ENCODE measurements at regions not wholly inside any gene's neighbourhood (a gene's known extent, or its start where the extent isn't known, plus 50 kb on each side); places are given as distances from the start of the nearest gene placed in this dataset.
"Not testable (repeated sequence)": the region's sequence is repeated elsewhere in the genome, so short reads cannot be mapped to it uniquely, and the experiment has no call there.

DNA sequence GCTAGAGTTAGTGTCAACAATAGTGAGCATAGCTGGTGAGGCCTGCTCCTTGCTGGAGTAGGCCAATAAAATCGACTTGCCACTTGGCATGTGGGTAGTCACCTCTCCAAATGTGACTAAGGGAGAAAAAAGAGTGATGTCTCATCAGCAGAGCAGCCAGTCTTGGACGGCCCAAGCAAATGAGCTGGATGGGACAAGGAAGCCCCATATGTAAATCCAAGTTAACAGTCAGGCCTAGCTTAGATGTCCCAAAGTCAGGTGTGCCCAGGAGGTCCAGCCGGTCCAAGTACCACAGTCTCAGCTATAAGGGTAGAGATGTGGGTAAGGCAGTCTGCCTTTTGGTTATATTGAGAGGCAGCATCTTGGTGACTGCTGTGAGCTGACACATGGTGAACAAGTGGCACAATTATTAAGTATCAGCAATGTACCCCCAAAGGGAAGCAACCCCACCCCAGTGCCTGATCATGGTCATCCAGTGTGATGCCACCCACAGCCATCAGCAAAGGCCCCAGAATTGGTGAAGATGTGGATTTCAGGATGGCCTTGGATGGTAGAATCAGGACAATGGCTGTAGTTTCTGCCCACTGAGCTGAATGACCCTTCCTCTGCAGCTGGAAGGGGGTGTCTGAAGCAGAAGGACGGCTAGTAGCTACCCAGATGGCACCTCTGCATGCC, 83.4 kb downstream of the TNFRSF13B start:
- DNase-seq = no peak
- in situ Hi-C loops (cut with MboI; ENCODE audit: low pct_unique_long_range_greater_than_20kb, low sequenced_read_pairs) = no loop called here

- no peak for DNase-seq
- in situ Hi-C loops (cut with MboI; ENCODE audit: low pct_unique_long_range_greater_than_20kb, low sequenced_read_pairs) = no loop called here
These were observed 84.3 kb downstream of the TNFRSF13B start for GRCh38 chr17:16887523-16888095.

GRCh38 chr17:16886655-16887322, 85.1 kb downstream of the TNFRSF13B start:
- in situ Hi-C loops (cut with MboI; ENCODE audit: low pct_unique_long_range_greater_than_20kb, low sequenced_read_pairs) = no loop called here
- no peak for DNase-seq

- DNase-seq; in situ Hi-C loops (cut with MboI; ENCODE audit: low pct_unique_long_range_greater_than_20kb, low sequenced_read_pairs): not testable (repeated sequence)
These were observed 86.7 kb downstream of the TNFRSF13B start for GRCh38 chr17:16885204-16885603.

- in situ Hi-C loops (cut with MboI; ENCODE audit: low pct_unique_long_range_greater_than_20kb, low sequenced_read_pairs) = not testable (repeated sequence)
These were observed 89.0 kb downstream of the TNFRSF13B start for GRCh38 chr17:16882926-16883265.

DNA sequence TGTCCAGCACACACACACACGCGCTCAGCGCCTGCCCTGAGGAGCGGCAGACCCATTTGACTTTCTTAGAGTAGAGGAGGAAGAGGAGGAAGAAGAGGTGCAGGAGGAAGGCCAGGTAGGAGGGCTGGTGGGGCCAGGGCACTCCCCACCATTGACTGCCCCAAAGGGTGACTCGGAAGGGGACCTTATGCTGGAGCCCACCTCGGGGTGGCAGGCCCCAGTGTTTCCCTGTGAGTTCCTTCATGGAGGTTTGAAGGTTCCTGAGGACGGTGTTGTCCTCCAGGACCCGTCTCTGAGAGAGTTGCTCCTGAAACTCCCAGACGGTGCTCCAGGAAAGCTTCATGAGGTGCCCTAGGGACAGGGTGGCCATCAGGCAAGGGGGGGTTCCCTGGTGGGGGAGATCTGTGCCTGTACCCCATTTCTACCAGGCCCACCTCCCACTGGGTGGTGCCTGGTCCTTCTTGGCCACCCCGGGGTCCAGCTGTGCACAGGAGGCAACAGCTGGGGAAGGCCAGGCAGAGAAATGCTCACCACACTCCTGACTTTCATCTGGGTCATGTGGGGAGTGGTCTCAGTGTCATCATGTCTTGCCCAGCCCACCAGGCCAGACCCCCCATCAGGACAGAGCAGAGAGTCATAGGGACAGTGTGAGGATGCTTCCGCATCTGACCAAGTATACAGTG, 89.5 kb downstream of the TNFRSF13B start:
- no peak for DNase-seq
- in situ Hi-C loops (cut with MboI; ENCODE audit: low pct_unique_long_range_greater_than_20kb, low sequenced_read_pairs) = no loop called here

More at GRCh38 chr17:16882926-16883265, 89.0 kb downstream of the TNFRSF13B start:
- DNase-seq = not testable (repeated sequence)

DNA sequence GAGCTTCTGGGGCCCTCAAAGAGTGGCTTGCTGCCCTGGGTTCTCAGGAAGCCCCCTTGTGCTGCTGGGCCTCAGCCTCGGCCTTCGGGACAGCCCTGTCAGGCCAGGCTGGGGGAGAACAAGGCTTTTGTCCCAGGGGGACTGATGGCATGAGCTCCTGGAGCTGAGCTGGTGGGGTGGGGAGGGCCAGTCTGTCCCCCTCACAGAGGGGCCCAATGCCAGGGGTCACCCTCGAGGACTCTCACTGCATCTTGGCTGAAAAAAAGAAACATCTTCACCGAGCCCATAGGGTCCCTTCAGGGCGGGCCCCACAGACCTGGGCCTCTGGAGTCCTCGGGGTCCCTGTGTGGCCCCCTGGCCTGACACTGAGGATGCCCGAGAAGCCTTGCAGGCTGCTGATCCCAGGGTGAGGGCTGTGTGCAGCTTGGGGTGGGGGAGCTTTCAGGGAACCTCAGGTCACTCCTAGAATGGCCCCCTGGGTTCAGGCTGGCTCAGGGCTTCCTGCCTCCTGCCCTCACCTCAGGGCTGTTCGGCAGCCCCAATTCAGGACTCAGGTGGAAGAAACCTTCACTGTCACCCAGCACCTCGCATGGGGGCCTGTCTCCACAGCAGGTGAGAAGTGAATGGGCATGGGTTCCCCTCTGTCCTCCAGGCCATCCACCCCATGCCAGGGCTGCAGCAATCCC, 90.5 kb downstream of the TNFRSF13B start:
- in situ Hi-C loops (cut with MboI; ENCODE audit: low pct_unique_long_range_greater_than_20kb, low sequenced_read_pairs) = no loop called here
- no peak for DNase-seq

DNA sequence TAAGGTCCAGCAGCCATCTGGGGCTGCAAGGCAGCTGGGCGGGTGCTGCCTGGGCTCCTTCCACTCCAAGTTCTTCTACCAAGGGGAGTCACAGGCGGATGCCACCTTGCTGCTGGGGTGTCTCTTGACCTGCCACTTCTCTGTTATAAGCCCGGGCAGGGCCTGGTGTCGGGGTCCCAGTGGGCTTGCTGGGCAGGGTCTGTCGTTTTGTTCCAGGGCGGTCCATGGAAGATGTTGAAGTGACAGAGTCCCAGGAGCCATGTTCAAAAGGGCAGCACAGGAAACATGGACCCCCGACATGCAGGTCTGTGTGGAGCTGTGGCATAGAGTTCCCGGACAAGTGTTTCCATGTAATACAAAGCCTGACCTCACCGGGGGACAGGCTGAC, 91.1 kb downstream of the TNFRSF13B start:
- in situ Hi-C loops (cut with MboI; ENCODE audit: low pct_unique_long_range_greater_than_20kb, low sequenced_read_pairs) = no loop called here

GRCh38 chr17:16880121-16880842, 91.6 kb downstream of the TNFRSF13B start:
- in situ Hi-C loops (cut with MboI; ENCODE audit: low pct_unique_long_range_greater_than_20kb, low sequenced_read_pairs) = no loop called here

More for the DNA sequence above, 91.1 kb downstream of the TNFRSF13B start:
- DNase-seq = no peak

DNA sequence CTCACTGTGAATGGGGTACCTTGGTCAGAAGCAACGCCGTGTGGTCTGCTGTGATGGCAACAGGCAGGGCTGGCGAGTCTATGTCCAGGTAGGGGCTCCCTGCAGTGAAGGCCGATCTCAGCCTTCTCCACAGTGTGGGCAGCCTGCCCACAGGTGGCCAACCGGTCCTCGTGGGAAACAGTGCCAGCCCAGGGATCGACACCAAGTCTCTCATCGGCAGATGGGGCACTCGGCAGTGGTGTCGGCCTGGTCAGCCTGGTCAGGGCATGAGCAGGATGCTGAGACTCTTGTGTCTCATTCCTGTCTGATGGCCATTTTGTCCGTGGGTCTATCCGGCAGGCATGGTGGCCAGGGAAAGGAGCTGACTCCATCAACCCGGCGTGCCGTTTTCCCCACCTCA, 92.2 kb downstream of the TNFRSF13B start:
- DNase-seq = no peak
- in situ Hi-C loops (cut with MboI; ENCODE audit: low pct_unique_long_range_greater_than_20kb, low sequenced_read_pairs) = no loop called here

More at GRCh38 chr17:16880121-16880842, 91.6 kb downstream of the TNFRSF13B start:
- no peak for DNase-seq

- DNase-seq = no peak
- in situ Hi-C loops (cut with MboI; ENCODE audit: low pct_unique_long_range_greater_than_20kb, low sequenced_read_pairs) = no loop called here
These were observed 93.3 kb downstream of the TNFRSF13B start for GRCh38 chr17:16878606-16879005.

DNA sequence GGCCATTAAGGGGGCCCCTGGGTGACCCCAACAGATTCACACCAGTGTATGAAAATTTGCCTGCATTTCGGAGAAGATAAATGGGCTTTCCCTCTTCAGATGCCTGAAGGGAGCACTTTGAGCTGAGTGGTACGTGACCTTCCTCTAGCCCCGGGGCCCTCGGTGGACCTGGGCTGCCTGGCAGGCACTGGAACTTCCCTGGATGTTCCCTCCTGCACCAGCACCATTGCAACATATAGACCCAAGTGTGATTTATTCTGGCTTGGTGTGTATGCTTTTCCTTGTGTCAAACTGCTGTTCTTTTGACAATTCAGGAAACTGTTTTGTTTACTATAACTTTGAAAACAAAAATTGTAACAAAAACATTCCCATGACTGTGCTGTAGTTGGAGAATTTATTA, 93.8 kb downstream of the TNFRSF13B start:
- no peak for DNase-seq
- in situ Hi-C loops (cut with MboI; ENCODE audit: low pct_unique_long_range_greater_than_20kb, low sequenced_read_pairs) = no loop called here

- in situ Hi-C loops (cut with MboI; ENCODE audit: low pct_unique_long_range_greater_than_20kb, low sequenced_read_pairs) = no loop called here
- no peak for DNase-seq
These were observed 94.8 kb downstream of the TNFRSF13B start for GRCh38 chr17:16877099-16877498.

DNA sequence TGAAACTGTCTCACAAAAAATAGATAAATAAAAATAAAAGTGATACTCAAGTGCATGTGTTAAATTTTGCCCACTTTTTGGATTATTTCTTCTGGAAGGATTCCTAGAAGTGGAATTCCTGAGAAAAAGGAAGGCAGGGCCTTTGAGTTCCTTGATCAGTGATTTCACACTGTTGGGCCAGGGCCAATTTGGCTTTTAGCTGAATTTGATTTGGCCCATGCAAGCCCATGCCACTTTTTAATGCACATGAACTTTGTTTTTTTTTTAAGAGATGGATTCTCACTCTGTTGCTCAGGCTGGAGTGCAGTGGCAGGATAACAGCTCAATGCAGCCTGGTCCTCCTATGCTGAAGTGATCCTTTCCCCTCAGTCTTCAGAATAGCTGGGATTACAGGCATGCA, 96.3 kb downstream of the TNFRSF13B start:
- no peak for DNase-seq
- in situ Hi-C loops (cut with MboI; ENCODE audit: low pct_unique_long_range_greater_than_20kb, low sequenced_read_pairs) = no loop called here

- DNase-seq; in situ Hi-C loops (cut with MboI; ENCODE audit: low pct_unique_long_range_greater_than_20kb, low sequenced_read_pairs): not testable (repeated sequence)
These were observed 97.7 kb downstream of the TNFRSF13B start for GRCh38 chr17:16874216-16874615.

DNA sequence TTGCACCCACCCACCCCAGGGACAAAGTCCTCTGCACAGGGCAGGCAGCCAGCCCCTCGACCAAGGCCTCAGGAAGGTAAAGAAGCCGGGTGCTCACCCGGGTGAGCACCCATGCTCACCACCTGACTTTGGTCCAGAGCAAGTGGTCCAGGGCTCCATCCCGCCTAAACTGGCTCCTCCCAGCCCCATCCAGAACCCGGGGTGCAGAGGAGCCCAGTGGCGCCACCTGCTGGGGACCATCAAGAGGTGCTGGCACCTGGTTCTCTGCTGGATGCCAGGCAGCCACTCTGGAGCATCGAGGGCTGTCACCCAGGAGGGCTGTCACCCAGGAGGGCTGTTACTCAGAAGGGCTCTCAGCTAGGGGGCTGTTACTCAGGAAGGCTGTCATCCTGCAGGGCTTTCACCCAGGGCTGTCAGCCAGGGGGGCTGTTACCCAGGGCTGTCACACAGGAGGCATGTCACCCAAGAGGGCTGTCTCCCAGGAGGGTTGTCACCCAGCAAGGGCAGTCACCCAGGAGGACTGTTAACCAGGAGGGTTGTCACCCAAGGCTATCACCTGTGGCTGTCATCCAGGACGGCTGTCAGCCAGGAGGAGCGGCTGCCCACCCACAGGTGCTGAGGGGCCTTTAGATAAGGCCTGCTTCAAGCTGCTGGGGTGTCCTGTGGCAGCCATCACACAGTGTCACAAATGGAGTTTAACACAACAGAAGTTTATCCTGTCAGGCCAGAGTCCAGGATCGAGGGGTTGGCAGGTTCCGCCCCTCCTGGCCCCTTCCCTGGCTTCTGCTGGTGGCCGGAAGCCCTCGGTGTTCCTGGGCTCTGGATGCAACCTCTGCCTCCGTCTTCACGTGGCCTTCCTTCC, 98.5 kb downstream of the TNFRSF13B start:
- in situ Hi-C loops (cut with MboI; ENCODE audit: low pct_unique_long_range_greater_than_20kb, low sequenced_read_pairs) = no loop called here
- peak; percentile 45 for DNase-seq

DNA sequence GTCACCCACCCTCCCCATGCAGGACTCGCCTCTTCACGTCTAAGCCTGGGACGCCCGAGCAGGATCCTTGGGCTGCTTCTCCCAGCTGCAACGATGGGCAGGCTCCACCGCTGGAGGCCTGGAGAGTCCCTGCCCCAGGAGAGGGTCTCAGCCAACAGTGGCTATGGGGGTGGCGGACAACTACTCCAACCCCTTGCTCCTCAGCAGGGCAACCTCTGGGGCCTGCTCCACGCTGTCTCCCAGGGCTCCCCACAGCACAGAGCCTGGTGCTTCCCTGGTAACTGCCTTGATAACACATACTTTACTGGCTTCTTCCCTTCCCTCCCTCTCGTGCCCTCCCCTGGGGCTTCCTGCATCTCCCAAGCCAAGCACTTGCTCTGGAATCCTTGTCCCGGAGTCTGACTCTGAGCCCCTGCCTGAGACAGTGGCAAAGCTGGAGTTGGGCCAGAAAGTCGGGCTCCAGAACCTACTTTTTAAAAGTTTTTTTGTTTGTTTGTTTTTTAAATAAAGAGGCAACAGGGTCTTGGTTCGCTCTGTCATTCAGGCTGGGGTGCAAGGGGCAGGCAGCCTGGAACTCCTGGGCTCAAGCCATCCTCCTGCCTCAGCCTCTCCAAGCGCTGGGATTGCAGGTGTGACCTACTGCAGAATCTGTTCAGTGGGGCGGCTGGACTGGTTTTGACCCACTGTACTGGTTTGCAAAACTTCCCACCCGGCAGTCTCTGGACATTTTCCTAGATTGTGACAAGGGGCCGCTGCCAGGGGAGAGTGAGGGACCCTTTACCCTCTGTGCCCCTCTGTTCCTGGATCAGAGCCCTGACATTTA, 99.4 kb downstream of the TNFRSF13B start:
- DNase-seq = no peak
- in situ Hi-C loops (cut with MboI; ENCODE audit: low pct_unique_long_range_greater_than_20kb, low sequenced_read_pairs) = no loop called here

All from KBM-7 (cell line).